ENCODE measurements at regions not wholly inside any gene's neighbourhood (a gene's known extent, or its start where the extent isn't known, plus 50 kb on each side); places are given as distances from the start of the nearest gene placed in this dataset.

- intact Hi-C loops (cut with DNase I; ENCODE audit: low total_unique reads): no loop called here
- TF ChIP-seq POLR2A (IDR thresholded peaks at IDR 0.05) (no peak), CTCF (IDR thresholded peaks at IDR 0.05) (no peak)
- 72 to 84% methylated on average over 4 of the region's 4 CpGs for WGBS, 2 donors
- H3K4me3 ChIP-seq (ENCODE audit: low read depth, poor library complexity, severe bottlenecking): no peak overlapping the region
- no peak for DNase-seq (ENCODE audit: low spot score in 2 of 2)
Measured at GRCh38 chr5:89437450-89438435, 554.8 kb upstream of the MEF2C start.

GRCh38 chr5:89436464-89436863 lies 553.5 kb upstream of the MEF2C start:
- intact Hi-C loops (cut with DNase I; ENCODE audit: low total_unique reads): no loop called here
- TF ChIP-seq POLR2A (IDR thresholded peaks at IDR 0.05) (no peak), CTCF (IDR thresholded peaks at IDR 0.05) (no peak)
- WGBS, 2 donors: 66 to 71% methylated on average over 3 of the region's 3 CpGs
- no peak overlapping the region for H3K4me3 ChIP-seq (ENCODE audit: low read depth, poor library complexity, severe bottlenecking)
- DNase-seq (ENCODE audit: low spot score in 2 of 2): no peak

GRCh38 chr5:89435347-89435746 lies 552.4 kb upstream of the MEF2C start:
- WGBS, 2 donors: 92 to 93% methylated on average over 4 of the region's 4 CpGs
- intact Hi-C loops (cut with DNase I; ENCODE audit: low total_unique reads): no loop called here
- TF ChIP-seq POLR2A (IDR thresholded peaks at IDR 0.05) (no peak), CTCF (IDR thresholded peaks at IDR 0.05) (no peak)
- no peak for DNase-seq (ENCODE audit: low spot score in 2 of 2)
- no peak overlapping the region for H3K4me3 ChIP-seq (ENCODE audit: low read depth, poor library complexity, severe bottlenecking)

GRCh38 chr5:89428624-89429023 lies 545.6 kb upstream of the MEF2C start:
- 94 to 97% methylated on average over 1 of the region's 1 CpG for WGBS, 2 donors
- intact Hi-C loops (cut with DNase I; ENCODE audit: low total_unique reads): no loop called here
- no peak overlapping the region for H3K4me3 ChIP-seq (ENCODE audit: low read depth, poor library complexity, severe bottlenecking)
- TF ChIP-seq POLR2A (IDR thresholded peaks at IDR 0.05): no peak
- no peak for TF ChIP-seq CTCF (IDR thresholded peaks at IDR 0.05)
- no peak for DNase-seq (ENCODE audit: low spot score in 2 of 2)

- no peak overlapping the region for H3K4me3 ChIP-seq (ENCODE audit: low read depth, poor library complexity, severe bottlenecking)
- DNase-seq (ENCODE audit: low spot score in 2 of 2): no peak
- intact Hi-C loops (cut with DNase I; ENCODE audit: low total_unique reads): no loop called here
- WGBS, 2 donors: 66 to 77% methylated on average over 3 of the region's 3 CpGs
- TF ChIP-seq POLR2A (IDR thresholded peaks at IDR 0.05): no peak
- TF ChIP-seq CTCF (IDR thresholded peaks at IDR 0.05): no peak
Measured at GRCh38 chr5:89425062-89425461, 542.1 kb upstream of the MEF2C start.
